ENCODE measurements at regions not wholly inside any gene's neighbourhood (a gene's known extent, or its start where the extent isn't known, plus 50 kb on each side); places are given as distances from the start of the nearest gene placed in this dataset.

- no peak for TF ChIP-seq USF2 (IDR thresholded peaks at IDR 0.05; ENCODE audit: low read depth, low read length)
- no peak for TF ChIP-seq MAFK (IDR thresholded peaks at IDR 0.05; ENCODE audit: low read depth, low read length)
- no peak for TF ChIP-seq MXI1 (IDR thresholded peaks at IDR 0.05; ENCODE audit: borderline replicate concordance, low read depth, low read length)
Measured at GRCh38 chr2:78202366-78202765, 680.2 kb upstream of the LRRTM4 start.

All from IMR-90 (cell line).